ENCODE measurements at regions not wholly inside any gene's neighbourhood (a gene's known extent, or its start where the extent isn't known, plus 50 kb on each side); places are given as distances from the start of the nearest gene placed in this dataset.

DNA sequence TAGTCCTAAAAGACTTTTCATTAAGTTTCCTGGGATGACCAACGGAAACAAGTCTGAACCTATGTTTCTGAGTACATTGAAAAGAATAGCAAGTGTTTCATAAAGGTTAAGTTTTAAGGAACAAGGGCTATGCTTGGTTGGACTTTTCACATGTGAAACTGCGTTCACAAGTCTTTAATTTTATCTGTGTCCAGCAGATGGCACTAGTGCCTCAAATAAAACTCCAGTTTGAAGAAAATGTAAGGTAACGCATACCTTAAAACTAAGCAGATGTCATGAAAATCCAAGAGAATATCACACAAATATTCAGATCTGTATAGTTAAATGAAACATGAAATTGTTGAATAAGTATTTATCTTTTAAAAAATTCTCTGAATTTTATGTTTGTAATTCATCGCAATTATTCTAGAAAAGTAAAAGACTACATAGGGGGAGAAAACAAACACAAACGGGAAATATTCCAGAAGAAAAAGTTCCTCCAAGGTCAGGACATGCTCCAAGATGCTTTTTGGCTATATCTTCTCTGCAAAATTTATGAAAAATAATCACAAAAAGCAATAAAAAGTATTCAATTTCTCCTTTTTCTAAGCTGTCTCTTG lies 89.6 kb upstream of the MAD2L1 start:
- DNase-seq (ENCODE audit: missing footprints), result no peak
- intact Hi-C loops (cut with DNase I), result loop anchor here (2.0 kb wide), 1 partner anchor 1097 kb away; no protein-coding TSS in a partner anchor
- ATAC-seq, result no peak

DNA sequence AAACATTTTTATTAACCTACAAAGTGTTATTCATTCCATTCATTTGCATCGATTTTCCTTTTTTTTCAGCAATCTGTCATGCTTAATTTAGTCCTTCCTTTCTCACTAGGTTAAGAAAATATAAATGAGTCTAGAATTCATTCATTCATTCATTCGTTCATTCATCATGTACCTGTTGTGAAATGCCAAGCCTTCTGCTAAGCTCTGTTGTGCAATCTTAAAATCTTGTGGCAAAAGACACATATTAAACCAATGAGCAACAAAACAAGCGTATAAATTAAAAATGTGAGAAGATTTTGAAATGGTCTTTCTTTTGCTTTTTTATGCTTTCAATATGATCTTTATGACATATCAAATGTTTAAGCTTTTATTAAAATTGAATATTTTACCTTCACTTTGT lies 88.6 kb upstream of the MAD2L1 start:
- intact Hi-C loops (cut with DNase I), result loop anchor here (2.0 kb wide), 1 partner anchor 942 kb away; no protein-coding TSS in a partner anchor
- ATAC-seq (no peak), DNase-seq (ENCODE audit: missing footprints) (no peak)

DNA sequence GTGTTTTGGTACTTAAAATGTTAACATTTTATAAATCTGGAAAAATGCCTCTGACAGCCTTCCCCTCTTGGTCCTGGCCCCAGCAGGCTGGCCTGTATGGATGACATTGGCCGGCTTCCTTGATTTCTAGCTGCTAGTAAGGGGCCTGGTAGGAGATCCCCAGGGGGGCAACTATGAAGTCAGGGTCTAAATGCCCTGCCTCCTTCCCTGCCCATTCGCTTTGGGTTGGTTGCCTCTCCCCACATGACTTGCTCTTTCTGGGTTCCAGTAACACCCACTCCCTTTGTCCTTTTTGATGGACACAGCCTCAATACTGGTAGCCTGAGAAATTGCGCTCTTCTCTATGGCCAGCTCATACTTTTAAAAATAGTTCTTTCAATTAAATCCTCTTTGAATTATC lies 78.0 kb upstream of the MAD2L1 start:
- DNase-seq (ENCODE audit: missing footprints), result no peak
- no peak for ATAC-seq
- intact Hi-C loops (cut with DNase I), result no loop called here

- intact Hi-C loops (cut with DNase I), result no loop called here
- ATAC-seq (no peak), DNase-seq (ENCODE audit: missing footprints) (no peak)
Measured at GRCh38 chr4:120144041-120144440, 77.4 kb upstream of the MAD2L1 start.

- intact Hi-C loops (cut with DNase I), result no loop called here
- no peak for DNase-seq (ENCODE audit: missing footprints)
Measured at GRCh38 chr4:120139392-120139791, 72.7 kb upstream of the MAD2L1 start.

GRCh38 chr4:120132935-120133334 lies 66.3 kb upstream of the MAD2L1 start:
- intact Hi-C loops (cut with DNase I), result no loop called here
- DNase-seq (ENCODE audit: missing footprints) (no peak), ATAC-seq (no peak)

More at GRCh38 chr4:120139392-120139791, 72.7 kb upstream of the MAD2L1 start:
- ATAC-seq, result no peak

- DNase-seq (ENCODE audit: missing footprints), result no peak
- intact Hi-C loops (cut with DNase I), result no loop called here
Measured at GRCh38 chr4:120130786-120131185, 64.1 kb upstream of the MAD2L1 start.

More at GRCh38 chr4:120130786-120131185, 64.1 kb upstream of the MAD2L1 start:
- ATAC-seq, result no peak

Measured in Right ventricle myocardium inferior (tissue), 1 donor.